SU-DHL-6 (cell line): ENCODE measurements at regions not wholly inside any gene's neighbourhood (a gene's known extent, or its start where the extent isn't known, plus 50 kb on each side); places are given as distances from the start of the nearest gene placed in this dataset.
"Not testable (repeated sequence)": the region's sequence is repeated elsewhere in the genome, so short reads cannot be mapped to it uniquely, and the experiment has no call there.

Experiments
- H2AFZ ChIP-seq: fragments of 200-600 bp; sonication (generic); 2 replicates; pipeline ENCODE4 v1.6.1; 2014; ENCODE audit warnings: low read depth, mild to moderate bottlenecking, moderate library complexity, mixed read lengths, antibody characterized with exemption, low read length; ENCODE audit not compliant: severe bottlenecking
- H3F3A ChIP-seq: fragments of 200-600 bp; shearing (Covaris generic); 2 replicates; pipeline ENCODE4 v1.6.0; 2016; ENCODE audit warnings: antibody characterized with exemption, mild to moderate bottlenecking; ENCODE audit not compliant: insufficient read depth
- H3K27ac ChIP-seq: fragments of 200-600 bp; sonication (generic); 2 replicates; pipeline ENCODE4 v1.5.1; 2016; ENCODE audit warnings: low read depth, mild to moderate bottlenecking, low read length, moderate library complexity, mixed read lengths
- H3K27me3 ChIP-seq: fragments of 200-600 bp; sonication (generic), shearing (Covaris generic); 2 replicates; pipeline ENCODE4 v1.6.0; 2014; ENCODE audit warnings: mild to moderate bottlenecking, low read length
- H3K36me3 ChIP-seq: fragments of 200-600 bp; sonication (generic); 2 replicates; pipeline ENCODE4 v1.6.1; 2014; ENCODE audit warnings: mild to moderate bottlenecking, low read length, mixed read lengths
- H3K4me2 ChIP-seq: fragments of 300-600, 200-600 bp; shearing (Covaris generic), sonication (generic); 2 replicates; pipeline ENCODE4 v1.6.0; 2014; ENCODE audit warnings: low read length, low read depth, mild to moderate bottlenecking; ENCODE audit not compliant: poor library complexity, severe bottlenecking
- H3K4me3 ChIP-seq: fragments of 200-600 bp; sonication (generic); 2 replicates; pipeline ENCODE4 v1.5.1; 2014; ENCODE audit warnings: antibody characterized with exemption, low read length, mild to moderate bottlenecking, mixed read lengths; ENCODE audit not compliant: insufficient read depth, poor library complexity, severe bottlenecking
- H3K79me2 ChIP-seq: fragments of 200-600 bp; sonication (generic); 2 replicates; pipeline ENCODE4 v1.6.1; 2014; ENCODE audit warnings: mild to moderate bottlenecking, low read length, moderate library complexity; ENCODE audit not compliant: insufficient read depth
- H3K9ac ChIP-seq: fragments of 200-600 bp; sonication (generic); 2 replicates; pipeline ENCODE4 v1.7.0; 2014; ENCODE audit warnings: mild to moderate bottlenecking, low read length
- H3K9me2 ChIP-seq: fragments of 200-600 bp; sonication (generic); replicated peaks from 2 replicates; pipeline ENCODE4 v1.6.1; 2014; ENCODE audit warnings: low read length; ENCODE audit not compliant: insufficient read depth
- H3K9me3 ChIP-seq: fragments of 200-600 bp; sonication (generic); 2 replicates; pipeline ENCODE4 v1.6.1; 2014; ENCODE audit warnings: low read length, mixed read lengths; ENCODE audit not compliant: insufficient read depth
- H4K20me1 ChIP-seq: fragments of 200-600 bp; sonication (generic); 2 replicates; pipeline ENCODE4 v1.6.1; 2014; ENCODE audit warnings: low read depth, mild to moderate bottlenecking, antibody characterized with exemption, low read length, moderate library complexity, mixed read lengths
- CTCF ChIP-seq: fragments of 200-600 bp; sonication (generic); IDR thresholded peaks from one replicate; pipeline ENCODE4 v1.5.1; 2017; ENCODE audit warnings: antibody characterized with exemption, mild to moderate bottlenecking, low read length, moderate library complexity; ENCODE audit not compliant: insufficient read depth, poor library complexity, severe bottlenecking
- EZH2phosphoT487 ChIP-seq: fragments of 200-600 bp; sonication (generic), shearing (Covaris generic); conservative IDR thresholded peaks from 2 replicates; pipeline ENCODE4 v1.6.1; 2018; ENCODE audit warnings: mild to moderate bottlenecking, antibody characterized with exemption, low read length, moderate library complexity, mixed read lengths

- not testable (repeated sequence) for H3K27ac ChIP-seq, H3K27me3 ChIP-seq, H3K36me3 ChIP-seq, H2AFZ ChIP-seq, H3K9me2 ChIP-seq, H4K20me1 ChIP-seq, H3K4me3 ChIP-seq, H3F3A ChIP-seq, H3K9me3 ChIP-seq, H3K9ac ChIP-seq, H3K79me2 ChIP-seq, H3K4me2 ChIP-seq
Observed at GRCh38 chr12:116327992-116328391, 50.5 kb upstream of the MED13L start.

- H3K36me3 ChIP-seq, result no peaks in the 10 kb centered on the region
- H3K27ac ChIP-seq, result no peak overlapping the region
- no peak overlapping the region for H3K4me2 ChIP-seq
- no peaks in the 10 kb centered on the region for H3K27me3 ChIP-seq
- H3K9me3 ChIP-seq, result no peaks in the 10 kb centered on the region
- TF ChIP-seq CTCF (no peak), EZH2phosphoT487 (no peak)
- H3K79me2 ChIP-seq, result no peaks in the 10 kb centered on the region
- no peaks in the 10 kb centered on the region for H3F3A ChIP-seq
- H3K9ac ChIP-seq, result no peak overlapping the region
- no peak overlapping the region for H2AFZ ChIP-seq
- H3K4me3 ChIP-seq, result no peak overlapping the region
- H3K9me2 ChIP-seq, result no peaks in the 10 kb centered on the region
- H4K20me1 ChIP-seq, result no peaks in the 10 kb centered on the region
Observed at GRCh38 chr12:116331876-116332275, 54.4 kb upstream of the MED13L start.

- no peaks in the 10 kb centered on the region for H3K79me2 ChIP-seq
- no peaks in the 10 kb centered on the region for H3F3A ChIP-seq
- H3K4me2 ChIP-seq, result no peak overlapping the region
- no peak overlapping the region for H3K9ac ChIP-seq
- TF ChIP-seq EZH2phosphoT487, result no peak
- TF ChIP-seq CTCF, result no peak
- no peaks in the 10 kb centered on the region for H3K9me3 ChIP-seq
- H3K27ac ChIP-seq, result no peak overlapping the region
- H3K36me3 ChIP-seq, result no peaks in the 10 kb centered on the region
- no peaks in the 10 kb centered on the region for H3K9me2 ChIP-seq
- no peak overlapping the region for H3K4me3 ChIP-seq
- H2AFZ ChIP-seq, result no peak overlapping the region
- H3K27me3 ChIP-seq, result no peaks in the 10 kb centered on the region
- no peaks in the 10 kb centered on the region for H4K20me1 ChIP-seq
Observed at GRCh38 chr12:116332705-116333380, 55.4 kb upstream of the MED13L start.

GRCh38 chr12:116333402-116333801 is 55.9 kb upstream of the MED13L start:
- Histone ChIP-seq H3K27me3 (no peaks in the 10 kb centered on the region), H3K9ac (no peak overlapping the region), H3K79me2 (no peaks in the 10 kb centered on the region), H3K4me3 (no peak overlapping the region), H3F3A (no peaks in the 10 kb centered on the region), H3K27ac (no peak overlapping the region), H4K20me1 (no peaks in the 10 kb centered on the region), H3K4me2 (no peak overlapping the region), H3K36me3 (no peaks in the 10 kb centered on the region), H3K9me2 (no peaks in the 10 kb centered on the region), H3K9me3 (no peaks in the 10 kb centered on the region), H2AFZ (no peak overlapping the region)
- TF ChIP-seq CTCF, result no peak
- no peak for TF ChIP-seq EZH2phosphoT487
